Astrocyte (in vitro differentiated cells and primary cell): ENCODE measurements at regions not wholly inside any gene's neighbourhood (a gene's known extent, or its start where the extent isn't known, plus 50 kb on each side); places are given as distances from the start of the nearest gene placed in this dataset.

ENCODE experiments used
- DNase-seq: peaks from one replicate; pipeline ENCODE4 v3.0.0-alpha.2; 2010; ENCODE audit warnings: low read depth
- FAIRE-seq: peaks from 2 replicates; lab custom pipeline; 2011; peaks lifted over from hg19 to GRCh38; lab: Jason Lieb, UNC
- H2AFZ ChIP-seq: 2 replicates; pipeline ENCODE4 v1.6.0; 2012; ENCODE audit warnings: low read depth, low read length, inconsistent platforms
- H3K27ac ChIP-seq: 2 replicates; pipeline ENCODE4 v1.5.1; 2011; ENCODE audit warnings: low read depth, low read length, inconsistent platforms
- H3K27me3 ChIP-seq: 2 replicates; pipeline ENCODE4 v1.6.0; 2011; ENCODE audit warnings: low read length, inconsistent platforms; ENCODE audit not compliant: insufficient read depth
- H3K36me3 ChIP-seq: 2 replicates; pipeline ENCODE4 v1.5.1; 2011; ENCODE audit warnings: low read length, inconsistent platforms; ENCODE audit not compliant: insufficient read depth
- H3K4me1 ChIP-seq: 2 replicates; pipeline ENCODE4 v1.5.1; 2011; ENCODE audit warnings: low read length, inconsistent platforms; ENCODE audit not compliant: insufficient read depth
- H3K4me2 ChIP-seq: 2 replicates; pipeline ENCODE4 v1.6.0; 2012; ENCODE audit warnings: low read length, inconsistent platforms
- H3K4me3 ChIP-seq: 2 replicates; pipeline ENCODE4 v1.5.1; 2011; ENCODE audit warnings: low read depth, mild to moderate bottlenecking, low read length, inconsistent platforms; ENCODE audit not compliant: insufficient read depth
- H3K79me2 ChIP-seq: 2 replicates; pipeline ENCODE4 v1.6.0; 2012; ENCODE audit warnings: mild to moderate bottlenecking, low read length, inconsistent platforms; ENCODE audit not compliant: insufficient read depth
- H3K9ac ChIP-seq: 2 replicates; pipeline ENCODE4 v1.6.0; 2012; ENCODE audit warnings: mild to moderate bottlenecking, low read length, inconsistent platforms
- H3K9me3 ChIP-seq: 2 replicates; pipeline ENCODE4 v1.5.1; 2012; ENCODE audit warnings: low read depth, mild to moderate bottlenecking, low read length, inconsistent platforms; ENCODE audit not compliant: insufficient read depth
- H4K20me1 ChIP-seq: 2 replicates; pipeline ENCODE4 v1.6.0; 2012; ENCODE audit warnings: low read length, inconsistent platforms; ENCODE audit not compliant: insufficient read depth
- H3K27ac Mint-ChIP-seq: one replicate; pipeline ENCODE4 v1.8.0; 2021; ENCODE audit warnings: mild to moderate bottlenecking, mixed read lengths; ENCODE audit not compliant: unreplicated experiment
- H3K27me3 Mint-ChIP-seq: one replicate; pipeline ENCODE4 v1.8.0; 2021; ENCODE audit warnings: low read depth, mixed read lengths; ENCODE audit not compliant: unreplicated experiment
- H3K36me3 Mint-ChIP-seq: one replicate; pipeline ENCODE4 v1.8.0; 2021; ENCODE audit warnings: low read depth, mixed read lengths; ENCODE audit not compliant: unreplicated experiment
- H3K4me1 Mint-ChIP-seq: one replicate; pipeline ENCODE4 v1.8.0; 2021; ENCODE audit warnings: low read depth, mixed read lengths; ENCODE audit not compliant: unreplicated experiment
- H3K4me3 Mint-ChIP-seq: one replicate; pipeline ENCODE4 v1.8.0; 2021; ENCODE audit warnings: mild to moderate bottlenecking, moderate library complexity, mixed read lengths; ENCODE audit not compliant: unreplicated experiment
- H3K9me3 Mint-ChIP-seq: one replicate; pipeline ENCODE4 v1.8.0; 2021; ENCODE audit warnings: mild to moderate bottlenecking, mixed read lengths; ENCODE audit not compliant: unreplicated experiment
- EZH2 ChIP-seq: IDR thresholded peaks from 2 replicates; pipeline ENCODE4 v1.6.1; 2012; ENCODE audit warnings: mild to moderate bottlenecking, low read length, inconsistent platforms; ENCODE audit not compliant: insufficient read depth
- TF ChIP-seq, protein P1 (sequence below): IDR thresholded peaks from 2 replicates; pipeline ENCODE4 v1.5.1; 2011; ENCODE audit warnings: low read depth, mild to moderate bottlenecking, inconsistent platforms, low read length, moderate library complexity; ENCODE audit not compliant: insufficient read depth

DNA sequence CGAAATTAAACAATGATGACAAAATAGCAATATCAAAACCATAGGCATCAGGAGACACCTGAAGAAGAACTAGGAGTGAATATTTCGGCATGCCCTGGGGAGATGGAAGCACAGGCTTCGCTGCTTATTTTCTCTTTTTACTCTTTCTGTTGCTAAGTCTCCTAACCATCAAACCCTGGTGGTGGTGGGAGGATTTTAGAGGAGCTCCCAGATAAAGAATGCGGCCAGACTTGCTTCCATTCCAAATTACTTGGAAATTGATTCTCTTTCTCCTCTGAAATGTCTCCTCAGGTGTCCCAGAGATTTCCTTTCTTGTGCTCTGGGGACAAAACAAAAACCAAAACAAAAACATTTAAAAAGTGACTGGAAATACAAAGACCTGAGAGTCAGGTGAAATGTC is 243.0 kb downstream of the KBTBD8 start:
- Histone ChIP-seq H3K79me2 (no peaks in the 10 kb centered on the region), H3K4me2 (no peak overlapping the region), H3K4me3 (no peak overlapping the region), H3K27me3 (no peaks in the 10 kb centered on the region), H4K20me1 (no peaks in the 10 kb centered on the region), H3K36me3 (no peaks in the 10 kb centered on the region), H2AFZ (no peak overlapping the region), H3K9ac (no peak overlapping the region), H3K4me1 (no peaks in the 10 kb centered on the region), H3K27ac (no peak overlapping the region), H3K9me3 (no peaks in the 10 kb centered on the region)
- DNase-seq (no peak), FAIRE-seq (no peak)
- Mint-ChIP-seq H3K27me3 (no peaks in the 10 kb centered on the region), H3K4me3 (no peak overlapping the region), H3K9me3 (no peaks in the 10 kb centered on the region), H3K27ac (no peak overlapping the region), H3K36me3 (no peaks in the 10 kb centered on the region), H3K4me1 (peaks cover 6% of the 10 kb centered on the region)
- TF ChIP-seq, protein P1, sequence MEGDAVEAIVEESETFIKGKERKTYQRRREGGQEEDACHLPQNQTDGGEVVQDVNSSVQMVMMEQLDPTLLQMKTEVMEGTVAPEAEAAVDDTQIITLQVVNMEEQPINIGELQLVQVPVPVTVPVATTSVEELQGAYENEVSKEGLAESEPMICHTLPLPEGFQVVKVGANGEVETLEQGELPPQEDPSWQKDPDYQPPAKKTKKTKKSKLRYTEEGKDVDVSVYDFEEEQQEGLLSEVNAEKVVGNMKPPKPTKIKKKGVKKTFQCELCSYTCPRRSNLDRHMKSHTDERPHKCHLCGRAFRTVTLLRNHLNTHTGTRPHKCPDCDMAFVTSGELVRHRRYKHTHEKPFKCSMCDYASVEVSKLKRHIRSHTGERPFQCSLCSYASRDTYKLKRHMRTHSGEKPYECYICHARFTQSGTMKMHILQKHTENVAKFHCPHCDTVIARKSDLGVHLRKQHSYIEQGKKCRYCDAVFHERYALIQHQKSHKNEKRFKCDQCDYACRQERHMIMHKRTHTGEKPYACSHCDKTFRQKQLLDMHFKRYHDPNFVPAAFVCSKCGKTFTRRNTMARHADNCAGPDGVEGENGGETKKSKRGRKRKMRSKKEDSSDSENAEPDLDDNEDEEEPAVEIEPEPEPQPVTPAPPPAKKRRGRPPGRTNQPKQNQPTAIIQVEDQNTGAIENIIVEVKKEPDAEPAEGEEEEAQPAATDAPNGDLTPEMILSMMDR = no peak
- no peak for TF ChIP-seq EZH2

DNA sequence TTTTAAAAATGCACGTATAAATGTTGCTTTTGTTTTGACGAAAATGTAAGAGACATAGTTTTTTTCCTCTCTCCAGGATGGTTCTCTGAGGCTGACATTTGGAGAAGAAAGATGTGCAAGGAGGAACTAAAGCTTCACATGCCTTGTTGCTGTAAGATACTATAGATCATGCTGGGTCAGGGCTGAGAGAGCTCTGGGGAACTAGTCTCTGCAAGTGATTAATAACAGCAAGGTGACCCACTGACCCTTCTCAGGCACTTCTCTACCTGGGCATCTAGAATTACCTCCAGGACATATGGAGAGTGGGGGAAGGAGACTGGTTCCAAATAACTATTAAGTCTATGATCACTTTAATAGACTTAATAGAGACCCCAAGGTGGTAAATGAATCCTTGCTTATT is 246.0 kb downstream of the KBTBD8 start:
- H3K9ac ChIP-seq = no peak overlapping the region
- H3K4me3 Mint-ChIP-seq = no peak overlapping the region
- H3K9me3 ChIP-seq = no peaks in the 10 kb centered on the region
- no peaks in the 10 kb centered on the region for H3K36me3 ChIP-seq
- DNase-seq (no peak), FAIRE-seq (no peak)
- peaks cover 3% of the 10 kb centered on the region for H3K4me1 Mint-ChIP-seq
- no peaks in the 10 kb centered on the region for H3K27me3 ChIP-seq
- no peak overlapping the region for H2AFZ ChIP-seq
- H4K20me1 ChIP-seq = no peaks in the 10 kb centered on the region
- no peaks in the 10 kb centered on the region for H3K79me2 ChIP-seq
- TF ChIP-seq, protein P1 = no peak
- no peak for TF ChIP-seq EZH2
- H3K9me3 Mint-ChIP-seq = no peaks in the 10 kb centered on the region
- H3K4me2 ChIP-seq = no peak overlapping the region
- no peak overlapping the region for H3K4me3 ChIP-seq
- no peak overlapping the region for H3K27ac ChIP-seq
- H3K4me1 ChIP-seq = no peaks in the 10 kb centered on the region
- H3K27ac Mint-ChIP-seq = no peak overlapping the region
- no peaks in the 10 kb centered on the region for H3K27me3 Mint-ChIP-seq
- no peaks in the 10 kb centered on the region for H3K36me3 Mint-ChIP-seq

DNA sequence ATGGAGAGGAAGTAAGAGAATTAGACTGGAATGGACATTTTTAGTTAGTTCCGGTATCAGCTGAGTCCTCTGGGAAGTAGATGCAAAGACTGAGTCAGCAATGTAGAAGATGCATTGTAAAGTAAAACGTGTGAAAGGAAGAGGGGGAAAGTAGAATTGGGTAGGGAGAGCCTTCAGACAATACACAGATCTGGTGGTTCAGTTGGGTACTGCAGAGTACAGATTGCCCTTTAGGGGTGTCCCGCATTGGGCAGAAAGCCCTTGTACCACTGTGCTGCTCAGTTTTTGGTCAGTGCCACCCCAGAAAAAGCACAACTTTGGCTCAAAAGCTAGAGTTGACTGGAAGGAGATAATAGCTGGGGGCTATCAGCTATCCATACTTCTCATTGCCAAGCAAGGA is 247.4 kb downstream of the KBTBD8 start:
- Mint-ChIP-seq H3K4me1 (peaks cover 3% of the 10 kb centered on the region), H3K27ac (no peak overlapping the region), H3K9me3 (no peaks in the 10 kb centered on the region), H3K36me3 (no peaks in the 10 kb centered on the region), H3K27me3 (no peaks in the 10 kb centered on the region), H3K4me3 (no peak overlapping the region)
- H4K20me1 ChIP-seq = no peaks in the 10 kb centered on the region
- FAIRE-seq (no peak), DNase-seq (no peak)
- no peaks in the 10 kb centered on the region for H3K36me3 ChIP-seq
- H3K9ac ChIP-seq = no peak overlapping the region
- no peaks in the 10 kb centered on the region for H3K79me2 ChIP-seq
- H2AFZ ChIP-seq = no peak overlapping the region
- H3K4me1 ChIP-seq = no peaks in the 10 kb centered on the region
- no peak overlapping the region for H3K27ac ChIP-seq
- TF ChIP-seq, protein P1 = no peak
- no peak for TF ChIP-seq EZH2
- H3K4me3 ChIP-seq = no peak overlapping the region
- no peak overlapping the region for H3K4me2 ChIP-seq
- no peaks in the 10 kb centered on the region for H3K9me3 ChIP-seq
- no peaks in the 10 kb centered on the region for H3K27me3 ChIP-seq
